Keratinocyte (primary cell): ENCODE measurements at regions not wholly inside any gene's neighbourhood (a gene's known extent, or its start where the extent isn't known, plus 50 kb on each side); places are given as distances from the start of the nearest gene placed in this dataset.

ENCODE experiments used
- CTCF ChIP-seq, 3 experiments: IDR thresholded peaks in 1 of 3; conservative IDR thresholded peaks in 1 of 3; optimal IDR thresholded peaks in 1 of 3; 2 replicates in 2 of 3; 3 replicates in 1 of 3; pipeline versions ENCODE3 to v1.5.1; 2011; ENCODE audit warnings: low read length in 3 of 3, mild to moderate bottlenecking in 3 of 3, moderate library complexity in 2 of 3, control low read depth in 1 of 3, inconsistent platforms in 1 of 3; ENCODE audit not compliant: insufficient read depth in 2 of 3; ENCODE audit errors: extremely low read depth in 1 of 3
- EZH2 ChIP-seq: IDR thresholded peaks from one replicate; pipeline ENCODE4 v1.6.1; 2012; ENCODE audit warnings: inconsistent platforms, mild to moderate bottlenecking, low read length, moderate library complexity

DNA sequence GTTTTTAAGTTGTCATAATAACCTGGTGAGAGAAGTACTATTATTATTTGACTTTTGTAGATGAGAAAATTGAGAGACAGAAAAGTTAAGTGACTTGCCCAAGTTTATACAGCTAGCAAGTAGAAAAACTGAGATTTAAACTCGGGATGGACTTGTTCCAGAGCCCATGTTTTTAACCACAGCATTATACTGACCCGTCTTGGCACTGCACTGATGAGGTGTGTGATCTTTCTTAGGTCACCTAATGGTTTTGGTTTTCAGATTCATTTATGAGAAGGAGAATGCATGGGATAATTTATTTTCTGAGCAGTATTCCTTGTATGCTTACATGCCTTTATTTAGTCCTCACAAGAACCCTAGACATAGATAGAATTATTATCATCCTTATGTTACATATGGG is 201.8 kb upstream of the CDKN2B start:
- TF ChIP-seq EZH2 (no peak), CTCF (optimal IDR thresholded peaks at IDR 0.05 in 1 of 3, IDR thresholded peaks at IDR 0.05 in 1 of 3, conservative IDR thresholded peaks at IDR 0.05 in 1 of 3; ENCODE audit: extremely low read depth in 1 of 3, insufficient read depth in 2 of 3, low read length in 3 of 3) (no peak)
